Caco-2 (cell line): ENCODE measurements at regions not wholly inside any gene's neighbourhood (a gene's known extent, or its start where the extent isn't known, plus 50 kb on each side); places are given as distances from the start of the nearest gene placed in this dataset.

Source experiments
- BruUV-seq: library from RNA; stranded (reverse); fragments of 400-500 nt; replicated peaks from 2 replicates; lab custom pipeline; 2021; lab: Mats Ljungman, UMichigan
- CTCF ChIA-PET: fragments of 300-600 bp; sonication (Branson Sonifier 250); formaldehyde crosslinking; loops from one replicate; lab custom pipeline; 2022; ENCODE audit warnings: antibody characterized with exemption; lab: Charles Lee
- POLR2A ChIA-PET: fragments of 300-600 bp; sonication (Branson Sonifier 250); formaldehyde crosslinking; loops from one replicate; lab custom pipeline; 2022; ENCODE audit warnings: antibody characterized with exemption; lab: Charles Lee
- DNase-seq, 2 experiments: peaks; one replicate each; pipeline versions ENCODE4 v3.0.0 to v3.0.0-alpha.2; 2020 to 2022
- H3K27me3 ChIP-seq: replicated peaks from 2 replicates; pipeline ENCODE4 v1.6.0; 2011; ENCODE audit warnings: low read length; ENCODE audit not compliant: control insufficient read depth, insufficient read depth
- H3K36me3 ChIP-seq: 2 replicates; pipeline ENCODE4 v1.5.1; 2011; ENCODE audit warnings: low read length; ENCODE audit not compliant: control insufficient read depth, insufficient read depth
- H3K4me1 ChIP-seq: fragments of 250-450 bp; sonication (Bioruptor Pico); 2 replicates; pipeline ENCODE4 v1.5.1; 2020; ENCODE audit warnings: mild to moderate bottlenecking
- H3K4me3 ChIP-seq: 2 replicates; pipeline ENCODE4 v1.5.1; 2011; ENCODE audit warnings: low read depth, mild to moderate bottlenecking, control low read depth, low read length
- H3K9me3 ChIP-seq: fragments of 250-450 bp; sonication (Bioruptor Pico); 2 replicates; pipeline ENCODE4 v1.5.1; 2020; ENCODE audit warnings: mild to moderate bottlenecking, moderate library complexity
- H3K27ac Mint-ChIP-seq: one replicate; pipeline ENCODE4 v1.8.0; 2022; ENCODE audit warnings: mixed read lengths; ENCODE audit not compliant: unreplicated experiment
- H3K27me3 Mint-ChIP-seq: one replicate; pipeline ENCODE4 v1.8.0; 2022; ENCODE audit warnings: mixed read lengths; ENCODE audit not compliant: insufficient read depth, unreplicated experiment
- H3K36me3 Mint-ChIP-seq: one replicate; pipeline ENCODE4 v1.8.0; 2022; ENCODE audit warnings: mild to moderate bottlenecking, mixed read lengths; ENCODE audit not compliant: insufficient read depth, unreplicated experiment
- H3K4me1 Mint-ChIP-seq: one replicate; pipeline ENCODE4 v1.8.0; 2022; ENCODE audit warnings: low read depth, mixed read lengths; ENCODE audit not compliant: unreplicated experiment
- H3K4me3 Mint-ChIP-seq: one replicate; pipeline ENCODE4 v1.8.0; 2022; ENCODE audit warnings: mild to moderate bottlenecking, moderate library complexity, mixed read lengths; ENCODE audit not compliant: unreplicated experiment
- H3K9me3 Mint-ChIP-seq: one replicate; pipeline ENCODE4 v1.8.0; 2022; ENCODE audit warnings: mixed read lengths; ENCODE audit not compliant: unreplicated experiment
- intact Hi-C: fragments of 100-400 bp; cut with micrococcal nuclease; formaldehyde crosslinking; loops from one replicate; pipeline ENCODE4 v1.10.0; 2022; ENCODE audit not compliant: unreplicated experiment
- TF ChIP-seq, protein P1 (sequence below), 2 experiments: fragments of 200-600 bp in 1 of 2; IDR thresholded peaks; 1 replicate in 1 of 2; 2 replicates in 1 of 2; pipeline versions ENCODE4 v1.5.1 to v1.8.0; 2011 to 2022; ENCODE audit warnings: antibody characterized with exemption in 1 of 2, control low read depth in 1 of 2, inconsistent platforms in 1 of 2, low read depth in 1 of 2, low read length in 1 of 2, mild to moderate bottlenecking in 1 of 2, moderate library complexity in 1 of 2; ENCODE audit not compliant: insufficient read depth in 1 of 2, severe bottlenecking in 1 of 2, unreplicated experiment in 1 of 2

DNA sequence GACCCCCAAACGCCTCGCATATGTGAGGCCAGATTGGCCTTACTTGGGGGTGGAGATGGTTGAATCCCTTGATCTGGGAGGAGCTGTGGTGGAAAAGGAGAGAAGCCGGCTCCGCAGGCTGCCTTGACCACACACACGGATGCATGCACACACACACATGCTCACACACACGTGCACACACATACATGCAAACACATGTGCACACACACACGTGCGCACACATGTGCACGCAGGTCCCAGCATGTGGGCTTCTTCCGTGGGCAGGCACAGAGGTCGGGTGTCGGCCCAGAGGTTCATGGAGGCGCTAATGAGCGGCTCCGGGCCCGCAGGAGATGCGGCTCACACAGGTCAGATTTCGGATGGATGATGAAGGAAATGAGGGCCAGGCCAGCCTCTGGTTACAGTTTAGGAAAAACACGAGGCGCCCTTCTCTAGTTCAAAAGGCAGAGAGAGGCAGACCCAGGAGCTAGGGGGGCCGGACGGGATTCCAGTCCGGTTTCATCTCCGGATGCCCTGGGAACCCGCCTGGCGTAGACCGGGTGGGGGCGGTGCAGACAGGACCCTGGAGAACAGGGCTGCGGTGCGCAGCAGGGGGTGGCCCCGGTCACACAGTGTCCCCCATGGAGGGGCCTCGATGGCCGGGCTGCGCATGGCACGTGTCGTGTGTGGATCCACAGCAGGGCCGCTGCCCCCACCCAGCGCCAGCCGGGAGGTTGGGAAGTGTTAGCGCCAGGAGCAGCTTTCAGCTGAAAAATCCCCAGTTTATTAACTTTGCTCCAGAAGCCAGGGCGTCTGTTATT lies 91.1 kb upstream of the ACTRT2 start:
- Mint-ChIP-seq H3K36me3 (no peaks in the 10 kb centered on the region), H3K4me3 (no peak overlapping the region), H3K27me3 (peaks cover 21% of the 10 kb centered on the region), H3K27ac (no peak overlapping the region), H3K4me1 (no peaks in the 10 kb centered on the region), H3K9me3 (no peaks in the 10 kb centered on the region)
- no TSS peak for BruUV-seq
- no peak for DNase-seq
- H3K9me3 ChIP-seq = no peaks in the 10 kb centered on the region
- no peaks in the 10 kb centered on the region for H3K36me3 ChIP-seq
- TF ChIP-seq, protein P1, sequence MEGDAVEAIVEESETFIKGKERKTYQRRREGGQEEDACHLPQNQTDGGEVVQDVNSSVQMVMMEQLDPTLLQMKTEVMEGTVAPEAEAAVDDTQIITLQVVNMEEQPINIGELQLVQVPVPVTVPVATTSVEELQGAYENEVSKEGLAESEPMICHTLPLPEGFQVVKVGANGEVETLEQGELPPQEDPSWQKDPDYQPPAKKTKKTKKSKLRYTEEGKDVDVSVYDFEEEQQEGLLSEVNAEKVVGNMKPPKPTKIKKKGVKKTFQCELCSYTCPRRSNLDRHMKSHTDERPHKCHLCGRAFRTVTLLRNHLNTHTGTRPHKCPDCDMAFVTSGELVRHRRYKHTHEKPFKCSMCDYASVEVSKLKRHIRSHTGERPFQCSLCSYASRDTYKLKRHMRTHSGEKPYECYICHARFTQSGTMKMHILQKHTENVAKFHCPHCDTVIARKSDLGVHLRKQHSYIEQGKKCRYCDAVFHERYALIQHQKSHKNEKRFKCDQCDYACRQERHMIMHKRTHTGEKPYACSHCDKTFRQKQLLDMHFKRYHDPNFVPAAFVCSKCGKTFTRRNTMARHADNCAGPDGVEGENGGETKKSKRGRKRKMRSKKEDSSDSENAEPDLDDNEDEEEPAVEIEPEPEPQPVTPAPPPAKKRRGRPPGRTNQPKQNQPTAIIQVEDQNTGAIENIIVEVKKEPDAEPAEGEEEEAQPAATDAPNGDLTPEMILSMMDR (IDR thresholded peaks at IDR 0.05; ENCODE audit: insufficient read depth in 1 of 2, low read depth in 1 of 2, low read length in 1 of 2, severe bottlenecking in 1 of 2, unreplicated experiment in 1 of 2) = no peak
- CTCF ChIA-PET = no interaction called here
- H3K27me3 ChIP-seq = peaks cover 4% of the 10 kb centered on the region
- no peak overlapping the region for H3K4me3 ChIP-seq
- no peaks in the 10 kb centered on the region for H3K4me1 ChIP-seq
- POLR2A ChIA-PET = no interaction called here
- intact Hi-C loops = no loop called here

GRCh38 chr1:2930913-2931723 lies 90.1 kb upstream of the ACTRT2 start:
- Mint-ChIP-seq H3K27ac (no peak overlapping the region), H3K36me3 (no peaks in the 10 kb centered on the region), H3K9me3 (no peaks in the 10 kb centered on the region), H3K27me3 (peaks cover 17% of the 10 kb centered on the region), H3K4me3 (no peak overlapping the region), H3K4me1 (no peaks in the 10 kb centered on the region)
- CTCF ChIA-PET = no interaction called here
- BruUV-seq = no TSS peak
- Histone ChIP-seq H3K4me3 (no peak overlapping the region), H3K27me3 (peaks cover 4% of the 10 kb centered on the region), H3K4me1 (no peaks in the 10 kb centered on the region), H3K9me3 (no peaks in the 10 kb centered on the region), H3K36me3 (no peaks in the 10 kb centered on the region)
- TF ChIP-seq, protein P1 (IDR thresholded peaks at IDR 0.05; ENCODE audit: insufficient read depth in 1 of 2, low read depth in 1 of 2, low read length in 1 of 2, severe bottlenecking in 1 of 2, unreplicated experiment in 1 of 2) = no peak
- intact Hi-C loops = no loop called here
- POLR2A ChIA-PET = no interaction called here
- DNase-seq = no peak

GRCh38 chr1:2931724-2932401 lies 89.4 kb upstream of the ACTRT2 start:
- no peaks in the 10 kb centered on the region for H3K9me3 Mint-ChIP-seq
- H3K4me1 Mint-ChIP-seq = no peaks in the 10 kb centered on the region
- Histone ChIP-seq H3K4me1 (no peaks in the 10 kb centered on the region), H3K4me3 (no peak overlapping the region), H3K36me3 (no peaks in the 10 kb centered on the region), H3K9me3 (no peaks in the 10 kb centered on the region), H3K27me3 (peaks cover 4% of the 10 kb centered on the region)
- no peak for DNase-seq
- BruUV-seq = no TSS peak
- H3K36me3 Mint-ChIP-seq = no peaks in the 10 kb centered on the region
- TF ChIP-seq, protein P1 (IDR thresholded peaks at IDR 0.05; ENCODE audit: insufficient read depth in 1 of 2, low read depth in 1 of 2, low read length in 1 of 2, severe bottlenecking in 1 of 2, unreplicated experiment in 1 of 2) = no peak
- H3K27ac Mint-ChIP-seq = no peak overlapping the region
- no peak overlapping the region for H3K4me3 Mint-ChIP-seq
- CTCF ChIA-PET = no interaction called here
- peaks cover 16% of the 10 kb centered on the region for H3K27me3 Mint-ChIP-seq
- intact Hi-C loops = no loop called here
- POLR2A ChIA-PET = no interaction called here
